ENCODE measurements at regions not wholly inside any gene's neighbourhood (a gene's known extent, or its start where the extent isn't known, plus 50 kb on each side); places are given as distances from the start of the nearest gene placed in this dataset.

DNA sequence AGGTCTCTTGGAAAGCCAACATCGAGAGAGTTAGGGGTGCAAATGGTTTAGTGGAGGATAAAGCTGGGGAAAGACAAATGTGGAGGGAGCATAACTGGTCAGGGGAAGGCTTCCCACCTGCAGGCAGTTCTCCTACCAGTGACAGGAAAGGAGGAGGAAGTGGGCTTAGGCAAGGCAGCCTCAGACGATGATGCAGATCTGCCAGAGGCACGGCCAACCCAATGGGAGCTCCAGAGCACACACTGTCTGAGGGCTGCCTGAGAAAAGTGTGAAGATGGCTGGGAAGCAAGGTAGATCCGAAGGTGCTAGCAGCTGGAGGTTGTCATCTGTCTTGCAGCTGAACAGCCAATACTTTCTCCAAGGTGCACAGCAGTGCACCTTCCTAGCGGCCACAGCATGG is 178.8 kb downstream of the C7orf25 start:
- Histone ChIP-seq H3K36me3 (no peaks in the 10 kb centered on the region), H3K27ac (no peak overlapping the region), H3K27me3 (no peaks in the 10 kb centered on the region), H3K4me3 (ENCODE audit: low read depth in 1 of 2, low read length in 1 of 2) (no peak overlapping the region), H3K9me3 (no peaks in the 10 kb centered on the region), H3K4me1 (ENCODE audit: control insufficient read depth in 1 of 2, insufficient read depth in 1 of 2, low read depth in 1 of 2, low read length in 1 of 2) (no peaks in the 10 kb centered on the region)
- no peak for TF ChIP-seq CTCF (IDR thresholded peaks at IDR 0.05)

DNA sequence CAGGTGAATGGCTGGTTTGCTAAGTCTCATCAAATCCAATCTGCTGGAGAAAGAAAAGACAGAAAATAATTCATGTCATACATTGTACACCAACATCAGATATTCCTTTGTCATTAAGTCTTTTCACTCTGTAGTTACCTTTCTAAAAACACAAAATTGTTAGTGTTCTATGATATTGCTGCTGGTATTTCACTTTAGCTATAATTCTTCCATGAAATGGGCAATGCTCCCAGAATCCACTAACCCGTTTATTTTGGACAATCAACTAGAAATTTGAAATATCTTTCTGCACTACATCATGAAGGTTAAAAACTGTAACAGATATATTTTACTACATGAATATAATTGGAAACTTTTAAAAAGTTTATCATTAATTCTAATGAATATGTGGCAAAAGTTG is 181.3 kb downstream of the C7orf25 start:
- no peak overlapping the region for H3K27ac ChIP-seq
- H3K4me3 ChIP-seq (ENCODE audit: low read depth in 1 of 2, low read length in 1 of 2), result no peak overlapping the region
- H3K27me3 ChIP-seq, result no peaks in the 10 kb centered on the region
- no peaks in the 10 kb centered on the region for H3K9me3 ChIP-seq
- H3K36me3 ChIP-seq, result no peaks in the 10 kb centered on the region
- H3K4me1 ChIP-seq (ENCODE audit: control insufficient read depth in 1 of 2, insufficient read depth in 1 of 2, low read depth in 1 of 2, low read length in 1 of 2), result no peaks in the 10 kb centered on the region
- TF ChIP-seq CTCF (IDR thresholded peaks at IDR 0.05), result no peak

GRCh38 chr7:42729053-42729765 is 182.7 kb downstream of the C7orf25 start:
- no peaks in the 10 kb centered on the region for H3K27me3 ChIP-seq
- no peak overlapping the region for H3K27ac ChIP-seq
- no peak for TF ChIP-seq CTCF (IDR thresholded peaks at IDR 0.05)
- no peaks in the 10 kb centered on the region for H3K4me1 ChIP-seq (ENCODE audit: control insufficient read depth in 1 of 2, insufficient read depth in 1 of 2, low read depth in 1 of 2, low read length in 1 of 2)
- H3K36me3 ChIP-seq, result no peaks in the 10 kb centered on the region
- no peak overlapping the region for H3K4me3 ChIP-seq (ENCODE audit: low read depth in 1 of 2, low read length in 1 of 2)
- H3K9me3 ChIP-seq, result no peaks in the 10 kb centered on the region

- Histone ChIP-seq H3K27ac (no peak overlapping the region), H3K36me3 (no peaks in the 10 kb centered on the region), H3K9me3 (no peaks in the 10 kb centered on the region), H3K27me3 (no peaks in the 10 kb centered on the region), H3K4me3 (ENCODE audit: low read depth in 1 of 2, low read length in 1 of 2) (no peak overlapping the region), H3K4me1 (ENCODE audit: control insufficient read depth in 1 of 2, insufficient read depth in 1 of 2, low read depth in 1 of 2, low read length in 1 of 2) (no peaks in the 10 kb centered on the region)
- TF ChIP-seq CTCF (IDR thresholded peaks at IDR 0.05), result no peak
Measured at GRCh38 chr7:42727451-42727850, 184.4 kb downstream of the C7orf25 start.

DNA sequence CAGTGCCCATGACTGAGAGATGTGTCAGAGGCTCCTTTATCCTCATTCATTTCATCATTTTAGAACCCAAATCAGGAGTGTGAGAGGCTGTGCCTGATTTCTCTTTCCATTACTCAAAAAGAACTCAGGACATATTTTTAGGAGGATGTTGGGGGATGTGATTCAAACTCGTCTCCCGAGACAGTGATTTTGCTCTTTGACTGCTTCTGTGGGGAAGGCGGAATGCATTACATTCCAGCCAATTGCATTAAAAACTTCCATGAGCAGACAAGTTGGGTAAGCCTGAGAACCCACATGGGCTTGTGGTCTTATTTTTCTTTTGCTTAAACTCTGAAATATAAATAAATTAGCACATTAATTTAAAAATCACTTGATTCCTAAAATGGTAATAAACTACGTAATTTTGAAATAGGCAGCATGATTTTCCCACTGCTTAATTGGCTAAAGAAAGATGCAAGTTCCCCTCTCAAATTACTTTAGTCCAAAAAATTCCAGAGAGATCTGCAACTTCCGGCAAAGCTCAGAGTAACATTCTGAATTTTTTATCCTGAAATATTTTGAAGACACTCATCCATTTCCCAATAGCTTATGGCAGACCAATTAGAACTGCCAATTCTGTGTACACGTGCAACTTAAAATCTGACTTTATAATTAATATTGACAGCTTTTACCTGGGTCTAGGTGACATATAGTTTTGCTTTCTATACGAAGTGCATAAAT is 185.6 kb downstream of the C7orf25 start:
- Histone ChIP-seq H3K27ac (no peak overlapping the region), H3K36me3 (no peaks in the 10 kb centered on the region), H3K27me3 (no peaks in the 10 kb centered on the region), H3K4me3 (ENCODE audit: low read depth in 1 of 2, low read length in 1 of 2) (no peak overlapping the region), H3K4me1 (ENCODE audit: control insufficient read depth in 1 of 2, insufficient read depth in 1 of 2, low read depth in 1 of 2, low read length in 1 of 2) (no peaks in the 10 kb centered on the region), H3K9me3 (no peaks in the 10 kb centered on the region)
- no peak for TF ChIP-seq CTCF (IDR thresholded peaks at IDR 0.05)
